GM18499 (cell line): ENCODE measurements at regions not wholly inside any gene's neighbourhood (a gene's known extent, or its start where the extent isn't known, plus 50 kb on each side); places are given as distances from the start of the nearest gene placed in this dataset.

ENCODE experiments used
- ATAC-seq: cut with Tn5 transposase; IDR thresholded peaks from one replicate; pipeline ENCODE4 v1.9.1; 2021; ENCODE audit warnings: moderate number of reproducible peaks; ENCODE audit not compliant: insufficient read depth, unreplicated experiment

GRCh38 chr3:151935446-151935845 lies 62.0 kb downstream of the SUCNR1 start:
- no peak for ATAC-seq

GRCh38 chr3:151940481-151940880 lies 67.0 kb downstream of the SUCNR1 start:
- ATAC-seq = no peak

GRCh38 chr3:151943539-151943938 lies 70.1 kb downstream of the SUCNR1 start:
- ATAC-seq = no peak

- no peak for ATAC-seq
Observed at GRCh38 chr3:151944356-151944755, 70.9 kb downstream of the SUCNR1 start.

GRCh38 chr3:151946606-151947005 lies 73.2 kb downstream of the SUCNR1 start:
- no peak for ATAC-seq

GRCh38 chr3:151949706-151950105 lies 76.3 kb downstream of the SUCNR1 start:
- no peak for ATAC-seq

GRCh38 chr3:151955356-151955755 lies 81.9 kb downstream of the SUCNR1 start:
- no peak for ATAC-seq

GRCh38 chr3:151960961-151961580 lies 87.6 kb downstream of the SUCNR1 start:
- no peak for ATAC-seq

GRCh38 chr3:151962352-151962751 lies 88.9 kb downstream of the SUCNR1 start:
- ATAC-seq = no peak

- no peak for ATAC-seq
Observed at GRCh38 chr3:151962912-151963311, 89.5 kb downstream of the SUCNR1 start.

GRCh38 chr3:151964743-151965142 lies 91.3 kb downstream of the SUCNR1 start:
- no peak for ATAC-seq

- ATAC-seq = no peak
Observed at GRCh38 chr3:151969026-151969642, 95.7 kb downstream of the SUCNR1 start.

- no peak for ATAC-seq
Observed at GRCh38 chr3:151971814-151972579, 98.6 kb downstream of the SUCNR1 start.

GRCh38 chr3:151974067-151974466 lies 100.6 kb downstream of the SUCNR1 start:
- no peak for ATAC-seq

GRCh38 chr3:151976211-151977050 lies 103.0 kb downstream of the SUCNR1 start:
- ATAC-seq = no peak

- ATAC-seq = no peak
Observed at GRCh38 chr3:151979906-151980305, 106.5 kb downstream of the SUCNR1 start.

GRCh38 chr3:151983538-151983937 lies 110.1 kb downstream of the SUCNR1 start:
- no peak for ATAC-seq

- no peak for ATAC-seq
Observed at GRCh38 chr3:151985787-151986430, 112.5 kb downstream of the SUCNR1 start.

GRCh38 chr3:151987893-151988292 lies 114.5 kb downstream of the SUCNR1 start:
- no peak for ATAC-seq

- no peak for ATAC-seq
Observed at GRCh38 chr3:151989621-151990020, 116.2 kb downstream of the SUCNR1 start.
